HG03039 (cell line): ENCODE measurements at regions not wholly inside any gene's neighbourhood (a gene's known extent, or its start where the extent isn't known, plus 50 kb on each side); places are given as distances from the start of the nearest gene placed in this dataset.

ENCODE experiments used
- ATAC-seq: cut with Tn5 transposase; IDR thresholded peaks from one replicate; pipeline ENCODE4 v1.9.1; 2021; ENCODE audit warnings: mild to moderate bottlenecking, moderate library complexity; ENCODE audit not compliant: unreplicated experiment

DNA sequence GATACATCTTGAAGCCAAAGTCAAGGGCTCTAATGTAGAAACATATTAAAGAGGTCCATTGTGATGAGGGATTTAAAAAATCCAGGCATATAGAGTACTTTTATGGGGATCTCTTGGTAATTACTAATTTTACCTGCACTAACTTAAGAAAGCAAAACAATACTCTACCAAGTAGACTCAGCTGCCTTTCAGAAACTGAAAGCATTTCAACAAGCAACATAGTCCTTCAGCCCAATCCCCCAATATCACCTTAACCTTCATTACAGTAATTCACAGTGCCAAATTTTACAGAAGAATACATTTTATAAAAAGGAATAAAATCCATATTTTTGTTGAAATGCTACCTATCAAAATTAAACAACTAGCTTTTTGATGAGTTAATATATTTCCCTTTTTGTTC, 422.9 kb downstream of the DTHD1 start:
- no peak for ATAC-seq

DNA sequence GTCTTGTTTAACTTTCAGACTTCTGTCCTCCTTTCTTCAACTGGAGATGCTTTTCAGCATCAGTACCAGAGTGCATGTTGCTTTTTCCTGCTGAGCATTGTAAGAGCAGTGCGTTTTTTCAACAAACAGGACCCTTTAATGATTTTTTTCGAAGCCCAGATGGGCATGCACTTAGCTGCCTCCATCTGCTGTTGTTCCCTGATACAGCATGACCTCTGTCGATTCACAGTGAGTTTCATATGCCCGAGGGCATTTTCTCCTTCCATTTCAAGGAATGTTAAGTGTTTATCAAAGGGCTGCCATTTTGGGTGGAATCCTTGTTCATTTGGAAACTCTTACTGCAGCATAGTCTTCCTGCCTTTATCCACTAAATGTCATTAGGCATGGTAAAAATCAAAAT, 428.6 kb downstream of the DTHD1 start:
- ATAC-seq: no peak

DNA sequence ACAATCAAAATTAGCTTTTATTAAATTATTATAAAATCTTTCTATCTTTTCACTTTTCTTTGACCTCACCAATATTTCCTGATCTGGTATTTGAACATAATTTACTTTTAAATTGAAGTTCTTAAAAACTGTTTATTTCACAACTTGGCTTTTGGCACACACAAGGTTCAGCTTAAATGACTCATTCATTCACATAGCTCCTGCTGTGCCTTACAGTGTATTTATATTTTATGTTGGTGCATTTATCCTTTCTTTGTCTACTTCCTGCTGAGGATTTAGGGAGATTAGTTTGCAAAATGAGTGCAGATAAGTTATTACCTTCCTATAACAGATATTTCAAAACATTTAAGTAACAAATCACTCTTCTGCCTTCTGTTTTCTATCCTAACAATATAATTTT, 430.6 kb downstream of the DTHD1 start:
- no peak for ATAC-seq

DNA sequence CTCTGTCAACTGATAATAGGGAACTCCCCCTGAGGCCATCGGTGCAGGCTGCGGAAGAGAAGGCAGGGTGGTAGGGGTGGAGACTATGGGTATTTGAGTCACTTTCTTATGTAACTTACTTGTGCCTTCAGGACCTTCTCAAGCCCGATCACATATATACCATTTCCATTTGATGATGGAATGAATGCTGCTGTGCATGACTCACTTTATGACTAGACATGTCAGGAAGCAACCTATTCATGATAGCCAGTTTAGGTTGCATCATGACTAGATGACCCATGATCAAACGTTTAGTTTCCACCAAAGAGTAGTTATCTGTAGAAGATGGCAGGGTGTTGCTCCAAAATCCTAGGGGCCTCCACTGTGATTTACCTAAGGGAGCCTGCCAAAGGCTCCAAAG, 435.5 kb downstream of the DTHD1 start:
- ATAC-seq: no peak

DNA sequence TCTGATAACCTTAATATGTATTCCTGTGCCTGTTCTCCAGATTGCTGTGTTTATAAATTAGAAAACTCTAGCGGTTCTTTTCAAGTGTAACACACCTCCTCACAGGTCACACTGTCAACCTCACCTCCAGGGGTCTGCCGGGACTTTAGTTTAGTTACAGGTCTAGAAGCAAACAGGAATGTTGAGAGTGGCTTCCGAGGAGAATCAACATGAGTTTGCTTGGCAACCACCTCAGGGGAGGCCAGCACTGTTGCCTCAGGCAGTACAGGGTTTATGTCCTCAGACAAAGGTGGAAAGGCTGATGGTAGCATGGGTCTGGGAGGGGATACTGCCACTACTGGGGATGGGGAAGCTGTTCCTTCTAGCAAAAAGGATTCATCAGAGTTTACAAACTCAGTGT, 438.0 kb downstream of the DTHD1 start:
- no peak for ATAC-seq

DNA sequence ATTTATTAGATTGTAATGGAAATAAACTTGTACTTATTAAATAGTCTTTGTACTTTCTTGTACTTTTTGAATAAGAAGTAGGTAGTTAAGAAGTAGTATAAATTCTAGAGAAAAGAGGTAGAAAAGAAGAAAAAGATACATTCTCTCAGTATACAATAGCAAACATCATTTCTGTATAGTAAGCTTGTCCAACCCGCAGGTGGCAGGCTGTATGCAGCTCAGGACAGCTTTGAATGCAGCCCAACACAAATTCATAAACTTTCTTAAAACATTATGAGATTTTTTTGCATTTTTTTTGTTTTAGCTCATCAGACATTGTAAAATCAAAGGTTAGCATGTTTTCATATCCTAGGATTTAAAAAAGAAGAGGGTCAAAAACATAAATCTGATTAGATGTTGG, 441.6 kb downstream of the DTHD1 start:
- ATAC-seq: no peak

DNA sequence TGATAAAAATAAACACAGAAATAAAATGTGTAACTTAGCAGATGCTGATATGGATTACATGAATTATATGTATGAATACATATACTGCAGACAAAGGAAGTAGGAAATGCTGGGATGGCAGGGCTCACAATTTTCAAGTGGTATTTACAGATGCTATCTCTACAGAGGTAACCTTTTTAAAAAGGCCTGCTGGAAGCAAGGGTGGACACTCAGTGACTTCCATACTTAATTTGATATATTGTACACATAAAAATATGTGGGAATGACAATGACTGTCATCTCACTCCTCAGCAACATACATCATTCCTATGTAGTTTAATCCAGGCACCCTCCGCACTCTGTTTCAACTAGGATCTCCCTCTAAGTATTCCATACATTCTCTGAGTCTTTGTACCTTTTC, 452.9 kb downstream of the DTHD1 start:
- ATAC-seq: no peak

DNA sequence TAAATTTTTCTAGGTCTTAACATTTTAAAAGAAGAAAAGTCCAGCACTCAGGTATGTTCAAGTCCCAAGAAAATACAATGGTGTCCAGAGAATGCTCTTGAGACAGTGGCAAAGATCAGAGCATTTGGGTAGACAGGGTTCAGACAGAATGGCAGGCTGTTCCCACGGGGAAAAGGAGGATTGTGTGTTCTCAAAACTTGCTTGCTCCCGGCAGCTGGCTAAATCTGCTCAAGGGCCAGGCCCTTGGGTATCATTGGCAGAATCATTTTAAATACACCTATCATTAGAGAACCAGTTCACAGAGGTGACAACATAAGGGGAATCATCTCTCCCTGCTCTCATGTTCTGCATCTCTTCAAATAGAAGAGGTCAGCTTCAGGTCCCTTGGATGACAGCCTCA, 456.3 kb downstream of the DTHD1 start:
- ATAC-seq: no peak

DNA sequence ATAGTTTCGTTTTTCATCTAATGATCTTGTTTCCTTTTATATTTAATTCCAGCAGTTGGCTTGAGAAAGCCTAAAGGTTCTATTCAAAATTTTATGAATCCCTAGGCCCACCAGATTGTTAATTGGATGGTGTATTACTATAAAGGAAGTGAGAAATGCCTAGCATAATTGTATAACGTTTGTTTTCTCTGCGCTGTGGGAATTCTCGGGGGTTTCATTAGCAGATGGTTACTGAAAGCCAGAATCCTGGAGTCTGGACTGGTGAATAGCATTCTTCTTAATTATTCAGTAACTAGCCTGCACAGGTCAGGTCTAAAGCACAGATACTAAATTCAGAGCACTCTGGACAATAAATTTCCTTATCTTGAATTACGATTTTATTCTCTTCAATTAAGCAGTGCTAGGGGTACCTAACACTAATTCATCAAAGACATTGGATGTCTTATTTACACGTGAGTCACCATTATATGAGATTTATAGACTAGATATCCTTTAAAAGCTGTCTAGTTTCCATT, 459.4 kb downstream of the DTHD1 start:
- ATAC-seq: no peak

GRCh38 chr4:36747277-36748129, 466.1 kb downstream of the DTHD1 start:
- no peak for ATAC-seq

DNA sequence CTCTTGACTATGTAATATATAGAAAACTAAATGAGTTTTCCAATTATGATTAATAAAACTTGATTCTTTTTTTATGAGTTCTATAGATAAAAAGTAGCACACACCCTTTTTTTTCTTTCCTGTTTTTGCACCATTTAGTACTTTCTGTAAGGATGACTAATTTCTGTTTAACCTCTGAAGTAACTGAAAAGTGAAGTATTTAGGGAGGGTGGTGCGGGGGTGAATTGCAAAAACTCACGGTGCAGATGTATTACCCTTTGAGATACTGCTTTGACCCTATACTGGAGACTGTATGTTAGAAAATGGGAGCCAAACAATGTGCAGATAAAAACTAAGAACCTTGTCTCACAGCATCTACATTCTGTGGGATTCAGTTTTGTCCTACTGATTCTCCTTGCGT, 471.6 kb downstream of the DTHD1 start:
- ATAC-seq: no peak

DNA sequence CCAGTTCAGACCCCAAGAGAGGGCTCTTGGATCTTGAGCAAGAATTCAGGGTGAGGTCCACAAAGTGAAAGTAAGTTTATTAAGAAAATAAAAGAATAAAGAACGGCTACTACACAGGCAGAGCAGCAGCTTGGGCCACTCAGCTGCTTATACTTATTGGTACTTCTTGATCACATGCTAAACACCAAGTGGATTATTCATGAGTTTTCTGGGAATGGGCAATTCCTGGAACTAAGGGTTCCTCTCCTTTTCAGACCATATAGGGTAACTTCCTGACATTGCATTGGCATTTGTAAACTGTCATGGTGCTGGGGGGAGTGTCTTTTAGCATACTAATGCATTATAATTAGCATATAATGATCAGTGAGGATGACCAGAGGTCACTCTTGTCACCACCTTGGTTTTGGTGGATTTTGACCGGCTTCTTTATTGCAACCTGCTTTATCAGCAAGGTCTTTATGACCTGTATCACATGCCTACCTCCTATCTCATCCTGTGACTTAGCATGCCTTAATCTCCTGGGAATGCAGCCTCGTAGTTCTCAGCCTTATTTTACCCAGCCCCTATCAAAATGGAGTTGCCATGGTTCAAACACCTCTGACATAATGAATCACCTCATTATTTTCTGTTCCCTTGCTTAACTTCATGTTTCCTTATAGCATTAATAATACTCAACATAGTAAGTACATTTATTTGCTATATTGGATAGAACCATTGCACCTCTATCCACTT, 476.3 kb downstream of the DTHD1 start:
- ATAC-seq: no peak

GRCh38 chr4:36758312-36759178, 477.1 kb downstream of the DTHD1 start:
- ATAC-seq: no peak

DNA sequence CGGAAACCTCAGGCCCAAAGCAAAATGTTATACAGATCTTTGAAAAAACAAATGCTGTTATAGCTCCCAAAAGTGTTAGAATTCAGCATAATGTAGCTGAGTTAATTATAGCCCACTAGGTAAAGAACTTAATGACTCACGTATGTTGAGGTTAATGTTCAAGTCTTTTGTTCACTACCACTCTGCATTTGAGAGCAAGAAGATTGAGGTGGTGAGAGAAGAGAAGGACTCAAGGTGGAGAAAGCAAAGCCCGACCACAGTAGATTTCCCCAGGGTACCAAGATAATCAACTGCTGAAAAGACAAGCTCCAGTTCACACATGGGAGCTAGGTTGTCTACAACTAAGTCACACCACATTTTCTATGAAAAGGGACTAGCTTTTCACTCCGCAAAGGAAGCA, 480.2 kb downstream of the DTHD1 start:
- no peak for ATAC-seq

GRCh38 chr4:36763814-36764213, 480.7 kb upstream of the NWD2 start:
- ATAC-seq: no peak

GRCh38 chr4:36767596-36767995, 476.9 kb upstream of the NWD2 start:
- no peak for ATAC-seq

- ATAC-seq: no peak
Measured at GRCh38 chr4:36771411-36772153, 473.0 kb upstream of the NWD2 start.

DNA sequence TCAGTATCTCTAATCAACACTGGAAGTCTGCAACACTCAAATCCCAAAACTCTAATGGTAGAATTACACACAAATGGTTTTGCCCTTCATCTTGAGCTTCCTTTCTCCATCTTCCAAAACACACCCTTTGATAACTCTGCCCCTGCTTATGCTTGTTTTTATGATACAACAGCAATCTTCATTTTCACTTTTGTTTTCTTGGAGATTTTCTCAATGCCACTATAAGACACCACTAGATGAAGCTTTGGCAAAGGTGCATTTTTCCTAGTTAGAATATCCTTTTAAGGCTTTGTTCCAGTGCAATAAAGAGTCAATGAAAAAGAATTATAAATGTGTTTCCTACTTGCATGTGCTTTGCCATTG, 472.4 kb upstream of the NWD2 start:
- ATAC-seq: no peak

- no peak for ATAC-seq
Measured at GRCh38 chr4:36773467-36773866, 471.1 kb upstream of the NWD2 start.

- ATAC-seq: no peak
Measured at GRCh38 chr4:36775544-36775943, 469.0 kb upstream of the NWD2 start.

GRCh38 chr4:36779601-36780000, 464.9 kb upstream of the NWD2 start:
- ATAC-seq: no peak
